Mucosa of descending colon (tissue), 3 donors: ENCODE measurements at regions not wholly inside any gene's neighbourhood (a gene's known extent, or its start where the extent isn't known, plus 50 kb on each side); places are given as distances from the start of the nearest gene placed in this dataset.

ENCODE experiments used
- ATAC-seq: fragments of 200-7000 bp; cut with Tn5 transposase; one replicate; pipeline ENCODE4 v1.9.1; 2020; ENCODE audit warnings: mild to moderate bottlenecking, moderate library complexity
- DNase-seq, 3 donors: peaks; one replicate each; pipeline ENCODE4 v3.0.0-alpha.2; 2020
- H3K36me3 ChIP-seq: fragments of 200-600 bp; one replicate; pipeline ENCODE4 v1.8.0; 2021; ENCODE audit warnings: low read depth, mild to moderate bottlenecking
- H3K4me1 ChIP-seq: fragments of 200-600 bp; one replicate; pipeline ENCODE4 v1.8.0; 2021; ENCODE audit warnings: low read depth, mild to moderate bottlenecking
- H3K4me3 ChIP-seq: fragments of 200-600 bp; one replicate; pipeline ENCODE4 v1.8.0; 2021; ENCODE audit warnings: mild to moderate bottlenecking
- H3K9me3 ChIP-seq: fragments of 200-600 bp; one replicate; pipeline ENCODE4 v1.8.0; 2021; ENCODE audit warnings: mild to moderate bottlenecking
- CTCF ChIP-seq: fragments of 200-600 bp; IDR thresholded peaks from one replicate; pipeline ENCODE4 v1.8.0; 2022; ENCODE audit warnings: antibody characterized with exemption, mild to moderate bottlenecking
- intact Hi-C, 2 donors: fragments of 100-400 bp; cut with DNase I in 1 of 2; cut with micrococcal nuclease in 1 of 2; formaldehyde crosslinking; loops; one replicate each; pipeline versions ENCODE4 v1.11.0 to v1.11.1; 2022; cut with DNase I, micrococcal nuclease
- donor health status: DM: no; HTN: no; CAD: no; lungs with moderate emphysema.
- donor health status: DM: no; HTN: no; CAD: no.
- donor health status: DM: no; HTN: yes; CAD: no.

GRCh38 chr6:80769106-80769505 is 662.6 kb downstream of the BCKDHB start:
- TF ChIP-seq CTCF: no peak
- ATAC-seq (no peak), DNase-seq (no peak)
- intact Hi-C loops: no loop called here
- Histone ChIP-seq H3K9me3 (no peaks in the 10 kb centered on the region), H3K36me3 (no peaks in the 10 kb centered on the region), H3K4me1 (no peaks in the 10 kb centered on the region), H3K4me3 (no peak overlapping the region)

- no peak for TF ChIP-seq CTCF
- intact Hi-C loops: no loop called here
- H3K36me3 ChIP-seq: no peaks in the 10 kb centered on the region
- no peaks in the 10 kb centered on the region for H3K4me1 ChIP-seq
- DNase-seq: peak in 1 of 3 donors; percentile 38
- no peaks in the 10 kb centered on the region for H3K9me3 ChIP-seq
- no peak overlapping the region for H3K4me3 ChIP-seq
- no peak for ATAC-seq
Measured at GRCh38 chr6:80767808-80768207, 661.3 kb downstream of the BCKDHB start.

GRCh38 chr6:80744213-80744612 is 637.7 kb downstream of the BCKDHB start:
- Histone ChIP-seq H3K36me3 (no peaks in the 10 kb centered on the region), H3K4me3 (no peak overlapping the region), H3K4me1 (no peaks in the 10 kb centered on the region), H3K9me3 (no peaks in the 10 kb centered on the region)
- intact Hi-C loops: no loop called here
- DNase-seq: no peak
- ATAC-seq: no peak
- no peak for TF ChIP-seq CTCF

GRCh38 chr6:80742481-80742880 is 636.0 kb downstream of the BCKDHB start:
- Histone ChIP-seq H3K4me3 (no peak overlapping the region), H3K9me3 (no peaks in the 10 kb centered on the region), H3K4me1 (no peaks in the 10 kb centered on the region), H3K36me3 (no peaks in the 10 kb centered on the region)
- no peak for ATAC-seq
- TF ChIP-seq CTCF: no peak
- intact Hi-C loops: no loop called here
- peak in 1 of 3 donors; percentile 3 for DNase-seq

GRCh38 chr6:80733641-80734040 is 627.2 kb downstream of the BCKDHB start:
- DNase-seq: no peak
- no peak for TF ChIP-seq CTCF
- no peak overlapping the region for H3K4me3 ChIP-seq
- intact Hi-C loops: no loop called here
- no peaks in the 10 kb centered on the region for H3K9me3 ChIP-seq
- no peak for ATAC-seq
- no peaks in the 10 kb centered on the region for H3K36me3 ChIP-seq
- H3K4me1 ChIP-seq: no peaks in the 10 kb centered on the region

- H3K4me3 ChIP-seq: no peak overlapping the region
- DNase-seq (no peak), ATAC-seq (no peak)
- intact Hi-C loops: no loop called here
- H3K36me3 ChIP-seq: no peaks in the 10 kb centered on the region
- no peaks in the 10 kb centered on the region for H3K4me1 ChIP-seq
- H3K9me3 ChIP-seq: no peaks in the 10 kb centered on the region
- no peak for TF ChIP-seq CTCF
Measured at GRCh38 chr6:80728830-80729229, 622.4 kb downstream of the BCKDHB start.
